ENCODE measurements at regions not wholly inside any gene's neighbourhood (a gene's known extent, or its start where the extent isn't known, plus 50 kb on each side); places are given as distances from the start of the nearest gene placed in this dataset.
"Not testable (repeated sequence)": the region's sequence is repeated elsewhere in the genome, so short reads cannot be mapped to it uniquely, and the experiment has no call there.

GRCh38 chr18:7178568-7178967 is 52.3 kb upstream of the LRRC30 start:
- DNase-seq (ENCODE audit: low read depth); H3K4me3 ChIP-seq (ENCODE audit: low read length): not testable (repeated sequence)

- TF ChIP-seq CTCF (conservative IDR thresholded peaks at IDR 0.05; ENCODE audit: low read length): peak; percentile 93
- no peak overlapping the region for H3K4me3 ChIP-seq (ENCODE audit: low read length)
- DNase-seq (ENCODE audit: low read depth): peak; percentile 69
These were observed 53.7 kb upstream of the LRRC30 start for GRCh38 chr18:7177116-7177744.

- TF ChIP-seq CTCF (conservative IDR thresholded peaks at IDR 0.05; ENCODE audit: low read length): no peak
- no peak for DNase-seq (ENCODE audit: low read depth)
- H3K4me3 ChIP-seq (ENCODE audit: low read length): no peak overlapping the region
These were observed 56.4 kb upstream of the LRRC30 start for GRCh38 chr18:7174344-7175095.

GRCh38 chr18:7173216-7173615 is 55.6 kb upstream of the LAMA1 start:
- no peak for DNase-seq (ENCODE audit: low read depth)
- TF ChIP-seq CTCF (conservative IDR thresholded peaks at IDR 0.05; ENCODE audit: low read length): no peak

GRCh38 chr18:7172611-7173010 is 55.0 kb upstream of the LAMA1 start:
- no peak for TF ChIP-seq CTCF (conservative IDR thresholded peaks at IDR 0.05; ENCODE audit: low read length)
- no peak for DNase-seq (ENCODE audit: low read depth)
- no peak overlapping the region for H3K4me3 ChIP-seq (ENCODE audit: low read length)

More at GRCh38 chr18:7173216-7173615, 55.6 kb upstream of the LAMA1 start:
- H3K4me3 ChIP-seq (ENCODE audit: low read length): no peak overlapping the region

- DNase-seq (ENCODE audit: low read depth): no peak
- H3K4me3 ChIP-seq (ENCODE audit: low read length): no peak overlapping the region
- no peak for TF ChIP-seq CTCF (conservative IDR thresholded peaks at IDR 0.05; ENCODE audit: low read length)
These were observed 52.7 kb upstream of the LAMA1 start for GRCh38 chr18:7170292-7170691.

GRCh38 chr18:7169601-7170000 is 52.0 kb upstream of the LAMA1 start:
- no peak for DNase-seq (ENCODE audit: low read depth)
- TF ChIP-seq CTCF (conservative IDR thresholded peaks at IDR 0.05; ENCODE audit: low read length): no peak
- H3K4me3 ChIP-seq (ENCODE audit: low read length): no peak overlapping the region
